SK-N-SH (cell line): ENCODE measurements at regions not wholly inside any gene's neighbourhood (a gene's known extent, or its start where the extent isn't known, plus 50 kb on each side); places are given as distances from the start of the nearest gene placed in this dataset.

Source experiments
- CTCF ChIA-PET: fragments of 300-600, 350-600 bp; formaldehyde crosslinking; extraction: SDS; loops from one replicate; lab custom pipeline; 2021; lab: Yijun Ruan, JAX
- POLR2A ChIA-PET: fragments of 350-600 bp; sonication (Branson Sonifier 250); formaldehyde crosslinking; extraction: SDS; loops from one replicate; lab custom pipeline; 2020; ENCODE audit warnings: antibody characterized with exemption, inconsistent platforms; lab: Yijun Ruan, JAX
- DNase-seq: peaks from one replicate; pipeline ENCODE4 v3.0.0; 2012
- H2AFZ ChIP-seq: fragments of 200-600 bp; sonication (generic); 2 replicates; pipeline ENCODE4 v1.8.1; 2016; ENCODE audit warnings: antibody characterized with exemption, mild to moderate bottlenecking, low read depth
- H3F3A ChIP-seq: fragments of 200-600 bp; sonication (generic); replicated peaks from 2 replicates; pipeline ENCODE3; 2016; ENCODE audit warnings: antibody characterized with exemption, mild to moderate bottlenecking; ENCODE audit not compliant: insufficient read depth
- H3K27ac ChIP-seq, 2 experiments: fragments of 200-500 bp in 1 of 2; fragments of 200-600 bp in 1 of 2; sonication (Bioruptor generic) in 1 of 2; sonication (generic), shearing (Covaris generic) in 1 of 2; 2 replicates each; pipeline versions ENCODE4 v1.5.1 to v1.6.1; 2014 to 2016; ENCODE audit warnings: low read depth in 2 of 2, inconsistent platforms in 1 of 2, low read length in 1 of 2, mild to moderate bottlenecking in 1 of 2, mixed read lengths in 1 of 2
- H3K27me3 ChIP-seq: fragments of 200-600 bp; sonication (generic), shearing (Covaris generic); 2 replicates; pipeline ENCODE4 v1.6.1; 2016; ENCODE audit warnings: mixed run types; ENCODE audit not compliant: insufficient read depth
- H3K36me3 ChIP-seq, 2 experiments: fragments of 200-500 bp in 1 of 2; fragments of 200-600 bp in 1 of 2; sonication (Bioruptor generic) in 1 of 2; sonication (generic) in 1 of 2; replicated peaks in 1 of 2; 2 replicates each; pipeline versions ENCODE3 to v1.5.1; 2014 to 2016; ENCODE audit warnings: low read length in 1 of 2, mild to moderate bottlenecking in 1 of 2; ENCODE audit not compliant: insufficient read depth in 2 of 2, control insufficient read depth in 1 of 2
- H3K4me1 ChIP-seq, 2 experiments: fragments of 200-500 bp in 1 of 2; fragments of 200-600 bp in 1 of 2; sonication (Bioruptor generic) in 1 of 2; sonication (generic), shearing (Covaris generic) in 1 of 2; 2 replicates each; pipeline versions ENCODE4 v1.5.1 to v1.6.1; 2014 to 2016; ENCODE audit warnings: low read depth in 1 of 2, low read length in 1 of 2, mixed run types in 1 of 2; ENCODE audit not compliant: insufficient read depth in 2 of 2, control insufficient read depth in 1 of 2
- H3K4me2 ChIP-seq: fragments of 200-600 bp; sonication (generic), shearing (Covaris generic); 2 replicates; pipeline ENCODE4 v1.6.1; 2017; ENCODE audit warnings: mixed run types
- H3K4me3 ChIP-seq, 2 experiments: fragments of 200-500 bp in 1 of 2; fragments of 200-600 bp in 1 of 2; sonication (Bioruptor generic) in 1 of 2; sonication (generic), shearing (Covaris generic) in 1 of 2; 2 replicates each; pipeline versions ENCODE4 v1.5.1 to v1.8.1; 2014 to 2016; ENCODE audit warnings: low read depth in 2 of 2, inconsistent platforms in 1 of 2, low read length in 1 of 2, mild to moderate bottlenecking in 1 of 2, mixed read lengths in 1 of 2, moderate library complexity in 1 of 2
- H3K79me2 ChIP-seq: fragments of 200-600 bp; sonication (generic); 2 replicates; pipeline ENCODE4 v1.8.1; 2017; ENCODE audit warnings: mild to moderate bottlenecking; ENCODE audit not compliant: insufficient read depth
- H3K9ac ChIP-seq: fragments of 200-600 bp; sonication (generic); 2 replicates; pipeline ENCODE4 v1.6.1; 2017; ENCODE audit warnings: mixed run types
- H3K9me2 ChIP-seq: fragments of 200-600 bp; sonication (generic); 2 replicates; pipeline ENCODE4 v1.6.1; 2017; ENCODE audit warnings: mixed run types
- H3K9me3 ChIP-seq: fragments of 200-600 bp; sonication (generic); 2 replicates; pipeline ENCODE4 v1.6.1; 2017; ENCODE audit warnings: mixed run types, mild to moderate bottlenecking, moderate library complexity
- H4K20me1 ChIP-seq: fragments of 200-600 bp; sonication (generic); 2 replicates; pipeline ENCODE4 v1.6.1; 2017; ENCODE audit warnings: mild to moderate bottlenecking, mixed run types; ENCODE audit not compliant: insufficient read depth
- CHD2 ChIP-seq: fragments of 150-350 bp; IDR thresholded peaks from 2 replicates; pipeline ENCODE4 v1.6.1; 2018; ENCODE audit warnings: low read length; ENCODE audit not compliant: partially characterized antibody
- CTCF ChIP-seq: fragments of 200-600 bp; sonication (generic); IDR thresholded peaks from 2 replicates; pipeline ENCODE4 v1.6.1; 2017; ENCODE audit warnings: antibody characterized with exemption, mild to moderate bottlenecking, moderate library complexity
- ELF1 ChIP-seq: IDR thresholded peaks from 2 replicates; pipeline ENCODE4 v1.4.0; 2012
- EP300 ChIP-seq, 2 experiments: IDR thresholded peaks; 2 replicates each; pipeline versions ENCODE4 v1.4.0 to v1.6.1; 2012; ENCODE audit warnings: borderline replicate concordance in 1 of 2, low read depth in 1 of 2, low read length in 1 of 2
- EZH2phosphoT487 ChIP-seq: fragments of 200-600 bp; sonication (generic); IDR thresholded peaks from 2 replicates; pipeline ENCODE4 v1.6.1; 2017; ENCODE audit warnings: low read depth, mixed run types, mild to moderate bottlenecking, antibody characterized with exemption, moderate library complexity, borderline replicate concordance
- FOSL2 ChIP-seq: IDR thresholded peaks from 2 replicates; pipeline ENCODE4 v1.4.0; 2012; ENCODE audit warnings: low read depth, mild to moderate bottlenecking, moderate library complexity, borderline replicate concordance
- FOXJ3 ChIP-seq: sonication (generic); formaldehyde crosslinking; IDR thresholded peaks from 2 replicates; pipeline ENCODE4 v1.5.1; 2020; ENCODE audit warnings: mild to moderate bottlenecking, missing genetic modification reagents
- FOXM1 ChIP-seq: IDR thresholded peaks from 2 replicates; pipeline ENCODE4 v1.4.0; 2012; ENCODE audit warnings: low read depth, mild to moderate bottlenecking
- GABPA ChIP-seq: IDR thresholded peaks from 2 replicates; pipeline ENCODE4 v1.4.0; 2012; ENCODE audit warnings: low read depth, mild to moderate bottlenecking
- GATA2 ChIP-seq: sonication (generic); formaldehyde crosslinking; IDR thresholded peaks from 2 replicates; pipeline ENCODE4 v1.5.0; 2020; ENCODE audit warnings: mild to moderate bottlenecking, missing genetic modification reagents
- JUND ChIP-seq: IDR thresholded peaks from 2 replicates; pipeline ENCODE4 v1.4.0; 2012
- MEF2A ChIP-seq: IDR thresholded peaks from 2 replicates; pipeline ENCODE4 v1.4.0; 2012; ENCODE audit warnings: low read depth, borderline replicate concordance
- MXI1 ChIP-seq: IDR thresholded peaks from 2 replicates; pipeline ENCODE4 v1.6.1; 2012; ENCODE audit warnings: mild to moderate bottlenecking, low read depth, low read length, improper control_type of control experiment
- NFIC ChIP-seq: IDR thresholded peaks from 2 replicates; pipeline ENCODE4 v1.4.0; 2012; ENCODE audit warnings: borderline replicate concordance
- NRF1 ChIP-seq: IDR thresholded peaks from 2 replicates; pipeline ENCODE4 v1.6.1; 2012; ENCODE audit warnings: low read depth, mild to moderate bottlenecking, low read length
- PBX3 ChIP-seq: IDR thresholded peaks from 2 replicates; pipeline ENCODE4; 2012
- POLR2AphosphoS5 ChIP-seq: IDR thresholded peaks from 2 replicates; pipeline ENCODE4 v1.6.1; 2012; ENCODE audit warnings: low read depth, low read length
- RXRA ChIP-seq: IDR thresholded peaks from 2 replicates; pipeline ENCODE4 v1.4.0; 2012; ENCODE audit warnings: low read depth, mild to moderate bottlenecking, borderline replicate concordance
- SIN3A ChIP-seq: IDR thresholded peaks from 2 replicates; pipeline ENCODE4 v1.6.1; 2012; ENCODE audit warnings: low read depth, mild to moderate bottlenecking, low read length, moderate library complexity, borderline replicate concordance
- SMC3 ChIP-seq: IDR thresholded peaks from 2 replicates; pipeline ENCODE4 v1.6.1; 2012; ENCODE audit warnings: low read depth, low read length, improper control_type of control experiment
- TEAD4 ChIP-seq: IDR thresholded peaks from 2 replicates; pipeline ENCODE4 v1.4.0; 2012; ENCODE audit warnings: mild to moderate bottlenecking, borderline replicate concordance; ENCODE audit not compliant: insufficient read depth
- ZBTB33 ChIP-seq: IDR thresholded peaks from 2 replicates; pipeline ENCODE4 v1.4.0; 2012; ENCODE audit warnings: low read depth, borderline replicate concordance
- WGBS: methylation state at CpG from one replicate; pipeline ENCODE4 v1.1.6; 2017; ENCODE audit warnings: low lambda C conversion rate; 5-methylcytosine and 5-hydroxymethylcytosine counted together

GRCh38 chr11:15675683-15676082, 561.0 kb downstream of the INSC start:
- POLR2A ChIA-PET = no interaction called here
- WGBS = 52% methylated on average over 1 of the region's 1 CpG

GRCh38 chr11:15677181-15677580, 562.5 kb downstream of the INSC start:
- WGBS = 4% methylated on average over 1 of the region's 1 CpG
- CTCF ChIA-PET = interaction anchor here (1.0 to 1.1 kb wide), 2 partner anchors 15 to 105 kb away, joined by 3 read pairs; no protein-coding TSS in a partner anchor
- peaks cover 0 to 5% of the 10 kb centered on the region in 2 experiments; a peak in 1 of 4 replicates for H3K4me1 ChIP-seq
- peaks cover 16% of the 10 kb centered on the region; the same call in 1 of the 2 replicates for H3K9me3 ChIP-seq
- H3F3A ChIP-seq = no peaks in the 10 kb centered on the region
- no peak for DNase-seq
- H3K36me3 ChIP-seq = no peaks in the 10 kb centered on the region
- H3K27me3 ChIP-seq = no peaks in the 10 kb centered on the region
- no peak overlapping the region for H3K4me2 ChIP-seq
- H3K9me2 ChIP-seq = no peaks in the 10 kb centered on the region
- no peak overlapping the region for H3K9ac ChIP-seq
- no peak overlapping the region for H3K4me3 ChIP-seq
- no peaks in the 10 kb centered on the region for H4K20me1 ChIP-seq
- no peaks in the 10 kb centered on the region for H3K79me2 ChIP-seq
- H2AFZ ChIP-seq = no peak overlapping the region
- H3K27ac ChIP-seq = no peak overlapping the region
- POLR2A ChIA-PET = no interaction called here
- TF ChIP-seq TEAD4 (no peak), FOXM1 (no peak), GABPA (no peak), FOXJ3 (CRISPR knock-in tag) (no peak), MEF2A (no peak), SIN3A (no peak), SMC3 (no peak), NFIC (no peak), PBX3 (no peak), ELF1 (no peak), ZBTB33 (no peak)

More at GRCh38 chr11:15675683-15676082, 561.0 kb downstream of the INSC start:
- Histone ChIP-seq H3K36me3 (no peaks in the 10 kb centered on the region), H3K27ac (no peak overlapping the region), H3K4me2 (no peak overlapping the region), H3K4me1 (peaks cover 0 to 5% of the 10 kb centered on the region in 2 experiments; a peak in 1 of 4 replicates), H3K4me3 (no peak overlapping the region), H3K9ac (no peak overlapping the region), H3K9me2 (no peaks in the 10 kb centered on the region), H3K79me2 (no peaks in the 10 kb centered on the region), H3K9me3 (peaks cover 16% of the 10 kb centered on the region; the same call in 1 of the 2 replicates), H4K20me1 (no peaks in the 10 kb centered on the region), H3K27me3 (no peaks in the 10 kb centered on the region), H2AFZ (no peak overlapping the region), H3F3A (no peaks in the 10 kb centered on the region)
- CTCF ChIA-PET = no interaction called here
- TF ChIP-seq ELF1 (no peak), JUND (no peak), GABPA (no peak), FOSL2 (no peak), MXI1 (no peak), EZH2phosphoT487 (no peak), RXRA (no peak), FOXM1 (no peak), CTCF (no peak), MEF2A (no peak), EP300 (IDR thresholded peaks at IDR 0.05; ENCODE audit: borderline replicate concordance in 1 of 2, low read depth in 1 of 2, low read length in 1 of 2) (no peak), PBX3 (no peak), CHD2 (no peak), POLR2AphosphoS5 (no peak), GATA2 (CRISPR knock-in tag) (no peak), NRF1 (no peak), NFIC (no peak)
- no peak for DNase-seq
